ENCODE measurements at regions not wholly inside any gene's neighbourhood (a gene's known extent, or its start where the extent isn't known, plus 50 kb on each side); places are given as distances from the start of the nearest gene placed in this dataset.

DNA sequence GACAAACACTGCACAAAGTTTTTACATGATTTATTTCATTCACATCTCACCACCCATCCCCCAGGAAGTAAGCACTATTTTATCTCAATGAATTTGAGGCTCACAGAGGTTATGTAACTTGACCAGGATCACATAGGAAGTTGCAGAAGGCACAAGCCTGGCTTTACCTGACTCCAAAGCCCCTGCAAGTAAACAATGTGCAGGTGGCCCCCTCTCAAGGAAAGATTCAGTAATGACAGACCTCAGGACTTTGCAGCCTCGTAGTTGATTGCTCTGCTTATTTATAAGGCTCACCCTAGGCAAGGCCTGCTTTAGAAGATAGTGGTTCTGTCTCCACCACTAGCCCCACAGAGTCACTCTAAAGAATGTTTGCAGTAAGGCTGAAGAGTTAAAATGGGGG, 79.8 kb upstream of the MDFIC2 start:
- H3K27ac ChIP-seq: no peak overlapping the region
- no peak for TF ChIP-seq ZFX (IDR thresholded peaks at IDR 0.05)
- TF ChIP-seq, protein P1, sequence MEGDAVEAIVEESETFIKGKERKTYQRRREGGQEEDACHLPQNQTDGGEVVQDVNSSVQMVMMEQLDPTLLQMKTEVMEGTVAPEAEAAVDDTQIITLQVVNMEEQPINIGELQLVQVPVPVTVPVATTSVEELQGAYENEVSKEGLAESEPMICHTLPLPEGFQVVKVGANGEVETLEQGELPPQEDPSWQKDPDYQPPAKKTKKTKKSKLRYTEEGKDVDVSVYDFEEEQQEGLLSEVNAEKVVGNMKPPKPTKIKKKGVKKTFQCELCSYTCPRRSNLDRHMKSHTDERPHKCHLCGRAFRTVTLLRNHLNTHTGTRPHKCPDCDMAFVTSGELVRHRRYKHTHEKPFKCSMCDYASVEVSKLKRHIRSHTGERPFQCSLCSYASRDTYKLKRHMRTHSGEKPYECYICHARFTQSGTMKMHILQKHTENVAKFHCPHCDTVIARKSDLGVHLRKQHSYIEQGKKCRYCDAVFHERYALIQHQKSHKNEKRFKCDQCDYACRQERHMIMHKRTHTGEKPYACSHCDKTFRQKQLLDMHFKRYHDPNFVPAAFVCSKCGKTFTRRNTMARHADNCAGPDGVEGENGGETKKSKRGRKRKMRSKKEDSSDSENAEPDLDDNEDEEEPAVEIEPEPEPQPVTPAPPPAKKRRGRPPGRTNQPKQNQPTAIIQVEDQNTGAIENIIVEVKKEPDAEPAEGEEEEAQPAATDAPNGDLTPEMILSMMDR (conservative IDR thresholded peaks at IDR 0.05): no peak

DNA sequence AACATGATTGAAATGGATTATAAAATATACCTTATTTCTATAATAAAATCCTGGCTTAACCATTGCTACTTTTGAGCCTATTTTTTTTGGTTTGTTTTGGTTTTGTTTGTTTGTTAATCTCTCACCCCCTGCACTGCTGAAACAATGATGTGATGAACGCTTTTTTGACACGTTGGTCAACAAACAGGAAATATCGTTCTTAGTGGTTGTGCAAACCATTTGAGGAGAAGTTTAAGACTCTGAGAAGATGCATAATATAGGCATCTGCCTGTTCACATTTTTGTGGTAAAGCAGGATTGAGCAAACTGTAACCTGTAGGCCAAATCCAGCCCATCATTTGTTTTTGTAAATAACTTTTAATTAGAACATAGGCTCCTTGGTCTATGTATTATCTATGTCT, 75.5 kb upstream of the MDFIC2 start:
- no peak for TF ChIP-seq ZFX (IDR thresholded peaks at IDR 0.05)
- TF ChIP-seq, protein P1 (conservative IDR thresholded peaks at IDR 0.05): no peak
- no peak overlapping the region for H3K27ac ChIP-seq

DNA sequence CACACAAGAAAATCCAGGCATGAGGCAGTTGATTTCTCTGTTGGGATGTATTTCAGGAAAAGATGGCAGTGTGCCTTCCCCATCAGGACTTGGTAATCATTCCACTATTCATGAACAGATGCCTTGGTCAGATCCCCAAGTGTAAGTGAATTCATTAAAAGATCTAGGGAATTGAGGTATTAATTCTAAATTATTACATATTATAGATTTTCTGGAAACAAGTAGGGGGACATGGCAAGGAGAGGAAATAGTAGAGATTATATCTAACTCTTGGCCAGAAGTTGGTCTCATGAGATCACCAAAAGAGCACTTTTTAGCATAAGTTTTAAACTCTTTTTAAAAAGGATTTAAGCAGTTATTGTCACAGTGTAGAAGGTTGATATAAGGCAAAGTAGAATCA, 74.4 kb upstream of the MDFIC2 start:
- no peak overlapping the region for H3K27ac ChIP-seq
- TF ChIP-seq, protein P1 (conservative IDR thresholded peaks at IDR 0.05): no peak
- no peak for TF ChIP-seq ZFX (IDR thresholded peaks at IDR 0.05)

DNA sequence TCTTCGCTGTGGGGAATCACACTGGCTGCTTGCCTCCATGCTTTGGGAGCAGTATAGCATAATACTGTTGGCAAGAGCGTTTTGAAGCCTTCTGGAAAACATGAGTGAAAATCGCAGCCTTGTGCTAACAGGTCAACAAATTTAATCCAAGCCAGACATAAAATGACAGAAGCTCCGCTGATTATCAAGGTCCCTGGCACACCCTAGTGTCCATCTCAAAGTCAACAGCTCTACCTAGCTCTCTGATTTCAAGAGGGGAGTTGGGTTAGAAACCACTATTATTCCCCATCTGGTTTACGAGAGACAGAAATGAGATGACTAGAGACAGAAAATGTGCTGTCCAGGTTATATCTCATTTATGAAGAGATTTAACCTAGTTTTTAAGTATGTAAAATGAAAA, 73.6 kb upstream of the MDFIC2 start:
- TF ChIP-seq ZFX (IDR thresholded peaks at IDR 0.05): no peak
- TF ChIP-seq, protein P1 (conservative IDR thresholded peaks at IDR 0.05): no peak
- no peak overlapping the region for H3K27ac ChIP-seq

DNA sequence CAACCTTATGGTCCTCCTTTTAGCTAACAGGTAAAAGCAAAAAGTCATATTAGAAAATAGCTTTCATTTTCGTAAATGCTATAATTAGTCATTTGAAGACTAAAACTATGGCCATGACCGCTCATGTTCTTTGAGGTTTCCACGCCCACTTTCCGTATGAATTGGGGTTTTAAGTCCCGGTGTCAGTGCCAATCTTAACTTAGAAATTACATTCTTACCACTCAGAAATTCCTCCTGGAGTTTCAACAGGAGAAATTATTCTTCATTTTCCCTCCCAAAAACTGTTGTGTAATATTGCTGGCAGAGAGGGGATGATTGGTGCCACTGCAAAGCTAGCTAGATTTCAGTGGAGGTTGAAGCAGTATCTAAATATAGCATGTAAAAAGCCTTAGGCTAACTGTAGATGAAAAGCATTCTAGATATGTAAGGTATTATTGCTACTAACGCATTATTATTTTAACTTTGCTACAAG, 71.0 kb upstream of the MDFIC2 start:
- no peak overlapping the region for H3K27ac ChIP-seq

DNA sequence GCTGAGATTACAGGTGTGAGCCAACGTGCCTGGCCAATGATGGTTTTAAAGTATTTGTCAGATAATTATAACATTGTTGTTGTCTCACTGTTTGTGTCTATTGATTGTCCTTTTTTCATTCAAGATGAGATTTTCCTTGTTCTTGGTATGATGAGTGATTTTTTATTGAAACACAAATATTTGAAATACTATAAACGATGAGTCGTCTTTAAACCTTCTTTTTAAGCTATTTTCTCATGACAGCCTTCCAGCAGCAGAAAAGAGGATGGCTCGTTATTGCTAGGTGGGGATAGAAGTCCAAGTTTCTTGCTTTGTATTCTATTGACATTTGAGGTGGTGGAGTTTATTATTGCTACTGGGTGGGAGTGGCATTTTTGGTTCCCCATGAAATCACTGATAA, 61.7 kb upstream of the MDFIC2 start:
- no peak overlapping the region for H3K27ac ChIP-seq
- TF ChIP-seq, protein P1 (conservative IDR thresholded peaks at IDR 0.05): no peak
- no peak for TF ChIP-seq ZFX (IDR thresholded peaks at IDR 0.05)

More for the DNA sequence above, 71.0 kb upstream of the MDFIC2 start:
- TF ChIP-seq, protein P1 (conservative IDR thresholded peaks at IDR 0.05): no peak

All from C4-2B (cell line).